ENCODE measurements at regions not wholly inside any gene's neighbourhood (a gene's known extent, or its start where the extent isn't known, plus 50 kb on each side); places are given as distances from the start of the nearest gene placed in this dataset.
"Not testable (repeated sequence)": the region's sequence is repeated elsewhere in the genome, so short reads cannot be mapped to it uniquely, and the experiment has no call there.

- H3K9ac ChIP-seq (ENCODE audit: insufficient read depth, low read length, poor library complexity, severe bottlenecking); H3K27me3 Mint-ChIP-seq (ENCODE audit: low read depth in 3 of 3); H3K4me3 Mint-ChIP-seq; H3K36me3 Mint-ChIP-seq; H3K4me1 ChIP-seq (ENCODE audit: control insufficient read depth in 1 of 2, insufficient read depth in 2 of 2, low read length in 2 of 2); H3K27me3 ChIP-seq (ENCODE audit: control insufficient read depth in 2 of 2, insufficient read depth in 2 of 2, low read length in 2 of 2); H3K79me2 ChIP-seq (ENCODE audit: insufficient read depth, low read length); H3K4me3 ChIP-seq (replicated peaks in 1 of 3; ENCODE audit: low read depth in 2 of 3, low read length in 3 of 3); H2AFZ ChIP-seq (ENCODE audit: insufficient read depth, low read depth, low read length, poor library complexity, severe bottlenecking); H3K4me2 ChIP-seq (replicated peaks; ENCODE audit: extremely low read depth, low read length, poor library complexity, severe bottlenecking); H3K36me3 ChIP-seq (replicated peaks in 1 of 2; ENCODE audit: control insufficient read depth in 1 of 2, insufficient read depth in 2 of 2, low read length in 2 of 2); H3K4me1 Mint-ChIP-seq; H3K27ac ChIP-seq (ENCODE audit: low read depth in 1 of 2, low read length in 2 of 2); H3K27ac Mint-ChIP-seq; H4K20me1 ChIP-seq (ENCODE audit: insufficient read depth, low read length): not testable (repeated sequence)
- DNase-seq = peak; percentile 39 to 50 (median 41)
- peaks cover 43 to 57% of the 10 kb centered on the region in 2 donors for H3K9me3 ChIP-seq (replicated peaks in 1 of 2; ENCODE audit: control insufficient read depth in 1 of 2, insufficient read depth in 1 of 2, low read length in 2 of 2)
- intact Hi-C loops (cut with micrococcal nuclease) = loop anchor here in 1 of 2 donors (1.0 kb wide), 1 partner anchor 19 kb away; no protein-coding TSS in a partner anchor
- 69% methylated on average over 8 of the region's 10 CpGs for whole genome bisulfite sequencing (ENCODE audit: insufficient coverage)
- peaks cover 36 to 46% (median 40%) of the 10 kb centered on the region in 7 donors for H3K9me3 Mint-ChIP-seq
Observed at GRCh38 chr4:49120804-49121203, 134.7 kb downstream of the CWH43 start.

GRCh38 chr4:49126443-49126842 lies 140.4 kb downstream of the CWH43 start:
- H3K9me3 Mint-ChIP-seq = peaks cover 3 to 13% (median 7%) of the 10 kb centered on the region in 7 donors
- H3K27me3 ChIP-seq (ENCODE audit: control insufficient read depth in 2 of 2, insufficient read depth in 2 of 2, low read length in 2 of 2); DNase-seq; intact Hi-C loops (cut with micrococcal nuclease); H3K4me1 ChIP-seq (ENCODE audit: control insufficient read depth in 1 of 2, insufficient read depth in 2 of 2, low read length in 2 of 2); H3K9me3 ChIP-seq (replicated peaks in 1 of 2; ENCODE audit: control insufficient read depth in 1 of 2, insufficient read depth in 1 of 2, low read length in 2 of 2); H3K4me3 Mint-ChIP-seq; H3K36me3 ChIP-seq (replicated peaks in 1 of 2; ENCODE audit: control insufficient read depth in 1 of 2, insufficient read depth in 2 of 2, low read length in 2 of 2); H3K79me2 ChIP-seq (ENCODE audit: insufficient read depth, low read length); H3K9ac ChIP-seq (ENCODE audit: insufficient read depth, low read length, poor library complexity, severe bottlenecking); H3K36me3 Mint-ChIP-seq; H4K20me1 ChIP-seq (ENCODE audit: insufficient read depth, low read length); H3K4me3 ChIP-seq (replicated peaks in 1 of 3; ENCODE audit: low read depth in 2 of 3, low read length in 3 of 3); H3K27ac Mint-ChIP-seq; H3K27ac ChIP-seq (ENCODE audit: low read depth in 1 of 2, low read length in 2 of 2); H3K27me3 Mint-ChIP-seq (ENCODE audit: low read depth in 3 of 3); H2AFZ ChIP-seq (ENCODE audit: insufficient read depth, low read depth, low read length, poor library complexity, severe bottlenecking); H3K4me2 ChIP-seq (replicated peaks; ENCODE audit: extremely low read depth, low read length, poor library complexity, severe bottlenecking); H3K4me1 Mint-ChIP-seq: not testable (repeated sequence)
- 60% methylated on average over 1 of the region's 9 CpGs for WGBS (ENCODE audit: insufficient coverage)

GRCh38 chr4:49126858-49127257 lies 140.8 kb downstream of the CWH43 start:
- H3K36me3 Mint-ChIP-seq; H3K9ac ChIP-seq (ENCODE audit: insufficient read depth, low read length, poor library complexity, severe bottlenecking); H3K4me3 Mint-ChIP-seq; H2AFZ ChIP-seq (ENCODE audit: insufficient read depth, low read depth, low read length, poor library complexity, severe bottlenecking); H4K20me1 ChIP-seq (ENCODE audit: insufficient read depth, low read length); H3K79me2 ChIP-seq (ENCODE audit: insufficient read depth, low read length); H3K4me1 Mint-ChIP-seq; H3K27ac Mint-ChIP-seq; intact Hi-C loops (cut with micrococcal nuclease); H3K9me3 ChIP-seq (replicated peaks in 1 of 2; ENCODE audit: control insufficient read depth in 1 of 2, insufficient read depth in 1 of 2, low read length in 2 of 2); H3K4me1 ChIP-seq (ENCODE audit: control insufficient read depth in 1 of 2, insufficient read depth in 2 of 2, low read length in 2 of 2); H3K27me3 ChIP-seq (ENCODE audit: control insufficient read depth in 2 of 2, insufficient read depth in 2 of 2, low read length in 2 of 2); H3K36me3 ChIP-seq (replicated peaks in 1 of 2; ENCODE audit: control insufficient read depth in 1 of 2, insufficient read depth in 2 of 2, low read length in 2 of 2); H3K4me3 ChIP-seq (replicated peaks in 1 of 3; ENCODE audit: low read depth in 2 of 3, low read length in 3 of 3); H3K27ac ChIP-seq (ENCODE audit: low read depth in 1 of 2, low read length in 2 of 2); H3K27me3 Mint-ChIP-seq (ENCODE audit: low read depth in 3 of 3); H3K4me2 ChIP-seq (replicated peaks; ENCODE audit: extremely low read depth, low read length, poor library complexity, severe bottlenecking); DNase-seq: not testable (repeated sequence)
- whole genome bisulfite sequencing (ENCODE audit: insufficient coverage) = no CpG with 5 or more reads among the region's 5 CpGs
- H3K9me3 Mint-ChIP-seq = peaks cover 5 to 15% (median 9%) of the 10 kb centered on the region in 7 donors

GRCh38 chr4:49129385-49129784 lies 143.3 kb downstream of the CWH43 start:
- H3K27me3 ChIP-seq (ENCODE audit: control insufficient read depth in 2 of 2, insufficient read depth in 2 of 2, low read length in 2 of 2); H3K9me3 ChIP-seq (replicated peaks in 1 of 2; ENCODE audit: control insufficient read depth in 1 of 2, insufficient read depth in 1 of 2, low read length in 2 of 2); H3K27ac Mint-ChIP-seq; H3K4me2 ChIP-seq (replicated peaks; ENCODE audit: extremely low read depth, low read length, poor library complexity, severe bottlenecking); H3K4me3 Mint-ChIP-seq; H3K79me2 ChIP-seq (ENCODE audit: insufficient read depth, low read length); H3K4me1 Mint-ChIP-seq; H3K36me3 ChIP-seq (replicated peaks in 1 of 2; ENCODE audit: control insufficient read depth in 1 of 2, insufficient read depth in 2 of 2, low read length in 2 of 2); DNase-seq; H3K36me3 Mint-ChIP-seq; H3K27me3 Mint-ChIP-seq (ENCODE audit: low read depth in 3 of 3); H3K4me1 ChIP-seq (ENCODE audit: control insufficient read depth in 1 of 2, insufficient read depth in 2 of 2, low read length in 2 of 2); H3K27ac ChIP-seq (ENCODE audit: low read depth in 1 of 2, low read length in 2 of 2); H3K4me3 ChIP-seq (replicated peaks in 1 of 3; ENCODE audit: low read depth in 2 of 3, low read length in 3 of 3); H4K20me1 ChIP-seq (ENCODE audit: insufficient read depth, low read length); H2AFZ ChIP-seq (ENCODE audit: insufficient read depth, low read depth, low read length, poor library complexity, severe bottlenecking); intact Hi-C loops (cut with micrococcal nuclease); H3K9ac ChIP-seq (ENCODE audit: insufficient read depth, low read length, poor library complexity, severe bottlenecking): not testable (repeated sequence)
- H3K9me3 Mint-ChIP-seq = peaks cover 7 to 17% (median 9%) of the 10 kb centered on the region in 7 donors
- no CpG with 5 or more reads among the region's 5 CpGs for WGBS (ENCODE audit: insufficient coverage)
